ENCODE measurements at regions not wholly inside any gene's neighbourhood (a gene's known extent, or its start where the extent isn't known, plus 50 kb on each side); places are given as distances from the start of the nearest gene placed in this dataset.

DNA sequence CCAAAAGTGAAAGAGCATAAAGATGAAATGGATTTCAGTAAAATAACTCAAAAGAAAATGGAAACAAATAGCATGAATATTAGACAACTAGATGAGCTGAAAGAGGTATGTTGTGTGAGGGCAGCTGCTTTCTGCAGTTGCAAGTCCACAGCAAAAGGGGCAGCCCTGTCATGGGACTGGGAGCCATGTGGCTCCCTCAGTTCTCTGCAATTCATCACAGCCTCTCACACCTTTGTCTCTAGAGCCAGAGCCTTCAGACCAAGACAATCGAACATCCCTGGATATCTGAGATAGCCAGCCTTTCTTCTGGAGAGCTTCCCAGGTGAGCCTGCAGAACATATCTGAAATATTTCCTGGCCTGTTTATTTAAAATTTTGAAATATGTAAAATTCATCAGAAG is 538.7 kb downstream of the REEP3 start:
- POLR2A ChIA-PET, result no interaction called here
- CTCF ChIA-PET, result no interaction called here
- no peak for DNase-seq
- Mint-ChIP-seq H3K36me3 (ENCODE audit: low read depth) (no peaks in the 10 kb centered on the region), H3K27me3 (peaks cover 10% of the 10 kb centered on the region), H3K27ac (no peak overlapping the region), H3K4me1 (no peaks in the 10 kb centered on the region), H3K9me3 (no peaks in the 10 kb centered on the region), H3K4me3 (no peak overlapping the region)

DNA sequence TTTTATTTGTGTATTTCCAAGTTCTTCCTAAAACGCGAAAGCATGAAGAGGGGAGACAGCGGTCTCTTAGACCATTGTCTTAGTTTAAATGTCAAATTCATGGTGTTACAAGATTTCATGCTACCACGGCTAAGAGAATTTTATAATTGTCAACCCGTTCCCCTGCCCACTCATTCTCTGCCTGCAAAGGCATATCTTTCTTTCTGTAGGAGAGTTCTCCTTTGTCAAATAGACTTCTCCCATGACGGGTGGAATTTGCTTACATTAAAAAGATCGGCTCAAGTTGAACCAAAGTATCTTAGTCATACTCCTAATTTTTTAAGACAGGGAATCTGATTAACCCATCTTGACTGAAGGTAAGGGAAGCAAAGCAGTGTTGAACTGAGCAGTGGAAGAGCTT is 539.2 kb downstream of the REEP3 start:
- CTCF ChIA-PET, result no interaction called here
- no peaks in the 10 kb centered on the region for H3K9me3 Mint-ChIP-seq
- no peak overlapping the region for H3K4me3 Mint-ChIP-seq
- DNase-seq, result no peak
- POLR2A ChIA-PET, result no interaction called here
- no peaks in the 10 kb centered on the region for H3K36me3 Mint-ChIP-seq (ENCODE audit: low read depth)
- H3K4me1 Mint-ChIP-seq, result no peaks in the 10 kb centered on the region
- H3K27ac Mint-ChIP-seq, result no peak overlapping the region
- peaks cover 6% of the 10 kb centered on the region for H3K27me3 Mint-ChIP-seq

GRCh38 chr10:64062793-64063192 is 541.6 kb downstream of the REEP3 start:
- Mint-ChIP-seq H3K27ac (no peak overlapping the region), H3K36me3 (ENCODE audit: low read depth) (no peaks in the 10 kb centered on the region), H3K4me1 (no peaks in the 10 kb centered on the region), H3K4me3 (no peak overlapping the region), H3K27me3 (peaks cover 8% of the 10 kb centered on the region), H3K9me3 (no peaks in the 10 kb centered on the region)
- POLR2A ChIA-PET, result no interaction called here
- CTCF ChIA-PET, result no interaction called here
- DNase-seq, result no peak

- ChIA-PET POLR2A (no interaction called here), CTCF (no interaction called here)
- H3K27me3 Mint-ChIP-seq, result peaks cover 4% of the 10 kb centered on the region
- no peak overlapping the region for H3K4me3 Mint-ChIP-seq
- H3K36me3 Mint-ChIP-seq (ENCODE audit: low read depth), result no peaks in the 10 kb centered on the region
- no peaks in the 10 kb centered on the region for H3K9me3 Mint-ChIP-seq
- H3K27ac Mint-ChIP-seq, result no peak overlapping the region
- no peaks in the 10 kb centered on the region for H3K4me1 Mint-ChIP-seq
- no peak for DNase-seq
These were observed 545.9 kb downstream of the REEP3 start for GRCh38 chr10:64067009-64067606.

DNA sequence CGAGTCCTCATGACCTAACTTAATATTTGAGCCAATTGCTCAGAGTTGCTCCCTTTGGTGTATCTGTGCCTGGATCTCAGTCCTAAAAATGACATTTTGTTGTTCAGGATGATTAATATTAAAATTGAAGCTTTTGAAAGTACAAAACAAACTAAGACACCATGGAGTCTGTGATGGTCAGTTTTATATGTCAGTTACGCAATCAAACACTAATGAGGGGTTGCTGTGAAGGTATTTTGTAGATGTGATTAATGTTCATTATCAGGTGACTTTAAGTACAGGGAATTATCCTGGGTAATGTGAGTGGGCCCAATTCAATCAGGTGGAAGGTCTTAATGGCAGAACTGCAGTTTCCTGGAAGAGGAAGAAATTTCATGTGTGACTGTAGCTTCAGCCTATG is 546.7 kb downstream of the REEP3 start:
- DNase-seq, result no peak
- H3K4me3 Mint-ChIP-seq, result no peak overlapping the region
- CTCF ChIA-PET, result no interaction called here

DNA sequence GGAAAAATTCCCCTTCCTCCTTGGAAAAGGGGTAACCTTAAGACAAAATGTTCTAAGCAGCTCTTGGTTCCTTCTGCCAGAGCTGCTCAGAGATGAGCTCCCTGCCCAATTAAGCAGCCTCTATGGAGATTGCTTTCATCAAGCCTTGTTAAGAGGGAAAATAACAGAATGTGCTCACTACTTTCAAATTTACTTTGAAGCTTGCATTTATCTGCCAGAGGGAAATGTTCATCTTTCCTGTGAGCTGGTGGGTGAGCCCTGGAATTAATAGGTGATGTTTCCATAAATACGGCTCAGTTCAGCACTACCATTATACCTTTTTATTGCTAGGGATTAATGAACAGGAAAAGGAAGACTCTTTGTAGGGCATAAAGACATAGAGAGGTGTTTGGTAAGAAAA is 549.0 kb downstream of the REEP3 start:
- Mint-ChIP-seq H3K27me3 (peaks cover 4% of the 10 kb centered on the region), H3K4me1 (no peaks in the 10 kb centered on the region), H3K27ac (no peak overlapping the region), H3K36me3 (ENCODE audit: low read depth) (no peaks in the 10 kb centered on the region), H3K9me3 (no peaks in the 10 kb centered on the region), H3K4me3 (no peak overlapping the region)
- CTCF ChIA-PET, result no interaction called here
- DNase-seq, result no peak
- POLR2A ChIA-PET, result no interaction called here

More for the DNA sequence above, 546.7 kb downstream of the REEP3 start:
- Mint-ChIP-seq H3K36me3 (ENCODE audit: low read depth) (no peaks in the 10 kb centered on the region), H3K9me3 (no peaks in the 10 kb centered on the region), H3K27ac (no peak overlapping the region), H3K27me3 (peaks cover 4% of the 10 kb centered on the region), H3K4me1 (no peaks in the 10 kb centered on the region)
- POLR2A ChIA-PET, result no interaction called here

DNA sequence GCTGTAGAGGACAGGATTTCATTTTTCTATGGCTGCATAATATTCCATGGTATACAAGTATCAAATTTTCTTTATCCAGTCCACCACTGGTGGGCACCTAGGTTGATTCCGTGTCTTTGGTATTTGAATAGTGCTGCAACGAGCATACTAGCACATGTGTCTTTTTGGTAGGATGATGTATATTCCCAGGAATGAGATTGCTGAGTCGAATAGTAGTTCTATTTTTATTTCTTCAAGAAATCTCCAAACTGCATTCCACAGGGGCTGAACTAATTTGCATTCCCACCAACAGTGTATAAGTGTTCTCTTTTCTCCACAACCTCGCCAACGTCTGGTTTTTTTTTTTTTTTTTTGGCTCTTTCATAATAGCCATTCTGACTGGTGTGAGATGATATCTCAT is 550.0 kb downstream of the REEP3 start:
- Mint-ChIP-seq H3K9me3 (no peaks in the 10 kb centered on the region), H3K27ac (no peak overlapping the region), H3K4me1 (no peaks in the 10 kb centered on the region), H3K4me3 (no peak overlapping the region), H3K27me3 (peaks cover 4% of the 10 kb centered on the region), H3K36me3 (ENCODE audit: low read depth) (no peaks in the 10 kb centered on the region)
- ChIA-PET POLR2A (no interaction called here), CTCF (no interaction called here)
- no peak for DNase-seq

DNA sequence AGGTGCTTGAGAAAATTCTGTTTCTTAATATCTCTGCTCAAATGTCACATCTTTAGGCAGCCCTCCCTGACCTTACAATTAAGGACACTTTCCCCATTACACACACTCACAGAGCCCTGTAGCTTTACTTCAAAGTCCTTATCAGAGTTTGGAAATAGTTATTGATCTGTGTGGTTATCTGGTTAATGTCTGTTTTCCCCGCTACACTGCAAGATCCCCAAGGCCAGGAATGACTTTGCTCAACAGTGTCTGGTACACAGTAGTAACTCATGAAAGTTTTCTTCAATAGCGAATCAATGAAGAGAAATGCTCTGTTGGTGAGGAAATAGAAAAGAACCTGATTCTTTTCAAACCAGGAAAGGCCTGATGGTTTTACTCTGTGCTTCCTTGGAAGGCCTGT is 554.4 kb downstream of the REEP3 start:
- H3K36me3 Mint-ChIP-seq (ENCODE audit: low read depth), result no peaks in the 10 kb centered on the region
- no peaks in the 10 kb centered on the region for H3K9me3 Mint-ChIP-seq
- no peak overlapping the region for H3K27ac Mint-ChIP-seq
- no peak overlapping the region for H3K4me3 Mint-ChIP-seq
- H3K4me1 Mint-ChIP-seq, result no peaks in the 10 kb centered on the region
- CTCF ChIA-PET, result interaction anchor here (1.4 kb wide), 1 partner anchor 20 kb away, joined by 4 read pairs; no protein-coding TSS in a partner anchor
- POLR2A ChIA-PET, result no interaction called here
- DNase-seq, result no peak
- peaks cover 11% of the 10 kb centered on the region for H3K27me3 Mint-ChIP-seq

GRCh38 chr10:64076322-64076940 is 555.2 kb downstream of the REEP3 start:
- CTCF ChIA-PET, result interaction anchor here (1.4 kb wide), 1 partner anchor 19 kb away, joined by 4 read pairs; no protein-coding TSS in a partner anchor
- Mint-ChIP-seq H3K4me1 (no peaks in the 10 kb centered on the region), H3K36me3 (ENCODE audit: low read depth) (no peaks in the 10 kb centered on the region), H3K27ac (no peak overlapping the region), H3K27me3 (peaks cover 12% of the 10 kb centered on the region), H3K9me3 (no peaks in the 10 kb centered on the region), H3K4me3 (no peak overlapping the region)
- POLR2A ChIA-PET, result no interaction called here
- no peak for DNase-seq

GRCh38 chr10:64079341-64079740 is 558.1 kb downstream of the REEP3 start:
- Mint-ChIP-seq H3K4me1 (no peaks in the 10 kb centered on the region), H3K27me3 (peaks cover 10% of the 10 kb centered on the region), H3K27ac (no peak overlapping the region), H3K36me3 (ENCODE audit: low read depth) (no peaks in the 10 kb centered on the region), H3K9me3 (no peaks in the 10 kb centered on the region), H3K4me3 (no peak overlapping the region)
- POLR2A ChIA-PET, result no interaction called here
- CTCF ChIA-PET, result no interaction called here
- DNase-seq, result no peak

DNA sequence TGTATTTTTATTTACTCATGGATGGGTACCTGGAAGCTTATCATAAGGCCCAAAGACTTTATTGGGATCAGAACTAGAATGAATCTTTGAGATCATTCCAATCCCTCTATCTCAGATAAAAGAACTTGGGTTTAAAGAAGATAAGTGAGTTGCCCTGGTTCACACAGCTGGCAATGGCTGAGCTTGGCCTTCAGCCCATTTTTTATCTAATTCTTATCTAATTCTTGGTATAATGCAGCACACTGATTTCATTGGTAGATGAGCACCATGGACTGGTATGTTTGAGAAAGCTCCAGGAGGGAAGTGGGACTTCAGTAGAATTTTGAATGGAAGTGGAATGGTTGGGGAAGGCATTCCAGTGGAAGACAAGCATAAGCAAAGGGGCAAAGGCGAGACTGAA is 558.9 kb downstream of the REEP3 start:
- DNase-seq, result no peak
- peaks cover 10% of the 10 kb centered on the region for H3K27me3 Mint-ChIP-seq
- H3K27ac Mint-ChIP-seq, result no peak overlapping the region
- ChIA-PET POLR2A (no interaction called here), CTCF (no interaction called here)
- H3K9me3 Mint-ChIP-seq, result no peaks in the 10 kb centered on the region
- no peak overlapping the region for H3K4me3 Mint-ChIP-seq
- H3K36me3 Mint-ChIP-seq (ENCODE audit: low read depth), result no peaks in the 10 kb centered on the region
- no peaks in the 10 kb centered on the region for H3K4me1 Mint-ChIP-seq

- ChIA-PET CTCF (no interaction called here), POLR2A (no interaction called here)
- H3K27me3 Mint-ChIP-seq, result peaks cover 10% of the 10 kb centered on the region
- no peaks in the 10 kb centered on the region for H3K9me3 Mint-ChIP-seq
- H3K36me3 Mint-ChIP-seq (ENCODE audit: low read depth), result no peaks in the 10 kb centered on the region
- no peak for DNase-seq
- H3K4me1 Mint-ChIP-seq, result no peaks in the 10 kb centered on the region
- H3K4me3 Mint-ChIP-seq, result no peak overlapping the region
- no peak overlapping the region for H3K27ac Mint-ChIP-seq
These were observed 560.8 kb downstream of the REEP3 start for GRCh38 chr10:64081947-64082482.

GRCh38 chr10:64086083-64086767 is 565.0 kb downstream of the REEP3 start:
- Mint-ChIP-seq H3K36me3 (ENCODE audit: low read depth) (no peaks in the 10 kb centered on the region), H3K4me3 (no peak overlapping the region), H3K27ac (no peak overlapping the region), H3K4me1 (no peaks in the 10 kb centered on the region), H3K9me3 (no peaks in the 10 kb centered on the region), H3K27me3 (no peaks in the 10 kb centered on the region)
- ChIA-PET POLR2A (no interaction called here), CTCF (no interaction called here)
- DNase-seq, result no peak

DNA sequence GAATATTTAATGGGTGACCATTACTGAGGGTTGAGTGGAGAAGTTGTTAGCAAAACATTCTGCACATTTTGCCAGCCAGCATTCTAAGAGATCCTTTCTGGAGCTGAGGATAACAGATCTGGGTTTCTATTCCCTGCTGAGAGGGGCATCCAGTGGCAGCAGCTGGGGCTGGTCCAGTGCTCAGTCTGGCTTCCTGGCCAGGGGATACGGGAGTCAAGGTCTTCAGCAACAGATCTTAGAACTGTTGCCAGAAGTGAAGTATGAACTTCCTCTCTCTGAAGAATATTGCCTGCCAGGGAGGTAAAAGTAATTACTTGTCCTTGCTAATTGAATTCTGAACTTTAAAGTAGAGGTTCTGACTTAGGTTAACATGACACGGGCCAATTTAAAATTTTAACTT is 568.4 kb downstream of the REEP3 start:
- DNase-seq, result no peak
- no peaks in the 10 kb centered on the region for H3K36me3 Mint-ChIP-seq (ENCODE audit: low read depth)
- H3K27ac Mint-ChIP-seq, result no peak overlapping the region
- H3K9me3 Mint-ChIP-seq, result no peaks in the 10 kb centered on the region
- CTCF ChIA-PET, result no interaction called here
- no peak overlapping the region for H3K4me3 Mint-ChIP-seq
- POLR2A ChIA-PET, result no interaction called here
- H3K4me1 Mint-ChIP-seq, result no peaks in the 10 kb centered on the region
- no peaks in the 10 kb centered on the region for H3K27me3 Mint-ChIP-seq
